ENCODE measurements at regions not wholly inside any gene's neighbourhood (a gene's known extent, or its start where the extent isn't known, plus 50 kb on each side); places are given as distances from the start of the nearest gene placed in this dataset.

- CTCF ChIA-PET = no interaction called here
- Histone ChIP-seq H3K4me3 (ENCODE audit: low read length) (no peak overlapping the region), H3K4me1 (ENCODE audit: insufficient read depth, low read length) (peaks cover 3% of the 10 kb centered on the region), H3K27me3 (ENCODE audit: insufficient read depth, low read length, poor library complexity, severe bottlenecking) (peaks cover 3% of the 10 kb centered on the region), H3K36me3 (ENCODE audit: insufficient read depth, low read length) (no peaks in the 10 kb centered on the region), H3K27ac (ENCODE audit: low read depth, low read length) (no peak overlapping the region), H3K9me3 (ENCODE audit: low read length) (no peaks in the 10 kb centered on the region)
- no peak for DNase-seq
- Mint-ChIP-seq H3K36me3 (no peaks in the 10 kb centered on the region), H3K27ac (no peak overlapping the region), H3K9me3 (no peaks in the 10 kb centered on the region), H3K27me3 (peaks cover 11 to 45% of the 10 kb centered on the region in 2 donors), H3K4me3 (no peak overlapping the region), H3K4me1 (peaks cover 0 to 4% (median 0%) of the 10 kb centered on the region in 3 donors)
- POLR2A ChIA-PET = no interaction called here
Observed at GRCh38 chr3:193775421-193776077, 182.5 kb downstream of the OPA1 start.

GRCh38 chr3:193776626-193777358 is 183.8 kb downstream of the OPA1 start:
- ChIA-PET CTCF (no interaction called here), POLR2A (no interaction called here)
- Histone ChIP-seq H3K36me3 (ENCODE audit: insufficient read depth, low read length) (no peaks in the 10 kb centered on the region), H3K4me1 (ENCODE audit: insufficient read depth, low read length) (peaks cover 3% of the 10 kb centered on the region), H3K4me3 (ENCODE audit: low read length) (no peak overlapping the region), H3K27me3 (ENCODE audit: insufficient read depth, low read length, poor library complexity, severe bottlenecking) (peaks cover 3% of the 10 kb centered on the region), H3K9me3 (ENCODE audit: low read length) (no peaks in the 10 kb centered on the region), H3K27ac (ENCODE audit: low read depth, low read length) (no peak overlapping the region)
- no peak overlapping the region for H3K27ac Mint-ChIP-seq
- no peak for DNase-seq
- H3K9me3 Mint-ChIP-seq = no peaks in the 10 kb centered on the region
- H3K27me3 Mint-ChIP-seq = peaks cover 11 to 53% of the 10 kb centered on the region in 2 donors
- no peaks in the 10 kb centered on the region for H3K36me3 Mint-ChIP-seq
- H3K4me3 Mint-ChIP-seq = no peak overlapping the region
- peaks cover 0 to 4% (median 0%) of the 10 kb centered on the region in 3 donors for H3K4me1 Mint-ChIP-seq

- peaks cover 11 to 57% of the 10 kb centered on the region in 2 donors for H3K27me3 Mint-ChIP-seq
- peaks cover 3% of the 10 kb centered on the region for H3K27me3 ChIP-seq (ENCODE audit: insufficient read depth, low read length, poor library complexity, severe bottlenecking)
- H3K27ac ChIP-seq (ENCODE audit: low read depth, low read length) = no peak overlapping the region
- no peaks in the 10 kb centered on the region for H3K9me3 Mint-ChIP-seq
- ChIA-PET POLR2A (no interaction called here), CTCF (no interaction called here)
- H3K4me1 ChIP-seq (ENCODE audit: insufficient read depth, low read length) = peaks cover 3% of the 10 kb centered on the region
- H3K9me3 ChIP-seq (ENCODE audit: low read length) = no peaks in the 10 kb centered on the region
- no peaks in the 10 kb centered on the region for H3K36me3 Mint-ChIP-seq
- H3K36me3 ChIP-seq (ENCODE audit: insufficient read depth, low read length) = no peaks in the 10 kb centered on the region
- H3K4me3 ChIP-seq (ENCODE audit: low read length) = no peak overlapping the region
- no peak for DNase-seq
- no peak overlapping the region for H3K27ac Mint-ChIP-seq
- H3K4me3 Mint-ChIP-seq = no peak overlapping the region
- H3K4me1 Mint-ChIP-seq = peaks cover 0 to 4% (median 0%) of the 10 kb centered on the region in 3 donors
Observed at GRCh38 chr3:193777524-193777923, 184.5 kb downstream of the OPA1 start.

- H3K4me3 ChIP-seq (ENCODE audit: low read length) = no peak overlapping the region
- CTCF ChIA-PET = interaction anchor here (3.8 kb wide), 1 partner anchor 538 kb away, joined by 22 read pairs; no protein-coding TSS in a partner anchor
- Mint-ChIP-seq H3K27me3 (peaks cover 14 to 55% of the 10 kb centered on the region in 2 donors), H3K36me3 (no peaks in the 10 kb centered on the region), H3K4me1 (peaks cover 0 to 4% (median 0%) of the 10 kb centered on the region in 3 donors), H3K4me3 (no peak overlapping the region), H3K27ac (no peak overlapping the region), H3K9me3 (no peaks in the 10 kb centered on the region)
- H3K4me1 ChIP-seq (ENCODE audit: insufficient read depth, low read length) = peaks cover 3% of the 10 kb centered on the region
- DNase-seq = no peak
- no peaks in the 10 kb centered on the region for H3K9me3 ChIP-seq (ENCODE audit: low read length)
- H3K27me3 ChIP-seq (ENCODE audit: insufficient read depth, low read length, poor library complexity, severe bottlenecking) = peaks cover 3% of the 10 kb centered on the region
- no peaks in the 10 kb centered on the region for H3K36me3 ChIP-seq (ENCODE audit: insufficient read depth, low read length)
- no peak overlapping the region for H3K27ac ChIP-seq (ENCODE audit: low read depth, low read length)
- POLR2A ChIA-PET = no interaction called here
Observed at GRCh38 chr3:193778676-193779075, 185.7 kb downstream of the OPA1 start.

- H3K36me3 ChIP-seq (ENCODE audit: insufficient read depth, low read length) = no peaks in the 10 kb centered on the region
- ChIA-PET CTCF (interaction anchor here (3.8 kb wide), 1 partner anchor 537 kb away, joined by 22 read pairs; no protein-coding TSS in a partner anchor), POLR2A (no interaction called here)
- peaks cover 3% of the 10 kb centered on the region for H3K27me3 ChIP-seq (ENCODE audit: insufficient read depth, low read length, poor library complexity, severe bottlenecking)
- no peak overlapping the region for H3K27ac Mint-ChIP-seq
- no peak overlapping the region for H3K4me3 Mint-ChIP-seq
- no peaks in the 10 kb centered on the region for H3K9me3 ChIP-seq (ENCODE audit: low read length)
- H3K36me3 Mint-ChIP-seq = no peaks in the 10 kb centered on the region
- H3K4me1 ChIP-seq (ENCODE audit: insufficient read depth, low read length) = peaks cover 3% of the 10 kb centered on the region
- no peak overlapping the region for H3K4me3 ChIP-seq (ENCODE audit: low read length)
- no peak overlapping the region for H3K27ac ChIP-seq (ENCODE audit: low read depth, low read length)
- H3K9me3 Mint-ChIP-seq = no peaks in the 10 kb centered on the region
- H3K27me3 Mint-ChIP-seq = peaks cover 13 to 51% of the 10 kb centered on the region in 2 donors
- no peak for DNase-seq
- H3K4me1 Mint-ChIP-seq = peaks cover 0 to 4% (median 0%) of the 10 kb centered on the region in 3 donors
Observed at GRCh38 chr3:193779933-193780332, 186.9 kb downstream of the OPA1 start.

- peaks cover 13 to 51% of the 10 kb centered on the region in 2 donors for H3K27me3 Mint-ChIP-seq
- POLR2A ChIA-PET = no interaction called here
- no peaks in the 10 kb centered on the region for H3K9me3 Mint-ChIP-seq
Observed at GRCh38 chr3:193780397-193780796, 187.4 kb downstream of the OPA1 start.

GRCh38 chr3:193780810-193781478 is 187.9 kb downstream of the OPA1 start:
- CTCF ChIA-PET = interaction anchor here (1.7 to 3.8 kb wide), 2 partner anchors 357 to 536 kb away, joined by 4 to 22 read pairs; no protein-coding TSS in a partner anchor
- no peaks in the 10 kb centered on the region for H3K36me3 ChIP-seq (ENCODE audit: insufficient read depth, low read length)
- peaks cover 0 to 4% (median 0%) of the 10 kb centered on the region in 3 donors for H3K4me1 Mint-ChIP-seq
- H3K4me3 Mint-ChIP-seq = no peak overlapping the region
- H3K4me3 ChIP-seq (ENCODE audit: low read length) = no peak overlapping the region
- POLR2A ChIA-PET = no interaction called here
- no peak overlapping the region for H3K27ac ChIP-seq (ENCODE audit: low read depth, low read length)
- H3K4me1 ChIP-seq (ENCODE audit: insufficient read depth, low read length) = peaks cover 3% of the 10 kb centered on the region
- no peak for DNase-seq
- no peaks in the 10 kb centered on the region for H3K9me3 ChIP-seq (ENCODE audit: low read length)
- no peaks in the 10 kb centered on the region for H3K36me3 Mint-ChIP-seq
- H3K27me3 Mint-ChIP-seq = peaks cover 11 to 48% of the 10 kb centered on the region in 2 donors
- H3K27me3 ChIP-seq (ENCODE audit: insufficient read depth, low read length, poor library complexity, severe bottlenecking) = peaks cover 3% of the 10 kb centered on the region
- no peaks in the 10 kb centered on the region for H3K9me3 Mint-ChIP-seq
- peak overlapping the region in 1 of 8 donors; percentile 85 for H3K27ac Mint-ChIP-seq

More at GRCh38 chr3:193780397-193780796, 187.4 kb downstream of the OPA1 start:
- Mint-ChIP-seq H3K27ac (peak overlapping the region in 2 of 8 donors; percentile 28 to 85), H3K36me3 (no peaks in the 10 kb centered on the region), H3K4me3 (no peak overlapping the region), H3K4me1 (peaks cover 0 to 4% (median 0%) of the 10 kb centered on the region in 3 donors)
- DNase-seq = no peak
- peaks cover 3% of the 10 kb centered on the region for H3K27me3 ChIP-seq (ENCODE audit: insufficient read depth, low read length, poor library complexity, severe bottlenecking)
- H3K4me3 ChIP-seq (ENCODE audit: low read length) = no peak overlapping the region
- H3K27ac ChIP-seq (ENCODE audit: low read depth, low read length) = no peak overlapping the region
- H3K36me3 ChIP-seq (ENCODE audit: insufficient read depth, low read length) = no peaks in the 10 kb centered on the region
- CTCF ChIA-PET = interaction anchor here (1.7 to 3.8 kb wide), 2 partner anchors 357 to 536 kb away, joined by 4 to 22 read pairs; no protein-coding TSS in a partner anchor
- no peaks in the 10 kb centered on the region for H3K9me3 ChIP-seq (ENCODE audit: low read length)
- H3K4me1 ChIP-seq (ENCODE audit: insufficient read depth, low read length) = peaks cover 3% of the 10 kb centered on the region

- Histone ChIP-seq H3K9me3 (ENCODE audit: low read length) (no peaks in the 10 kb centered on the region), H3K4me1 (ENCODE audit: insufficient read depth, low read length) (no peaks in the 10 kb centered on the region), H3K36me3 (ENCODE audit: insufficient read depth, low read length) (no peaks in the 10 kb centered on the region), H3K27ac (ENCODE audit: low read depth, low read length) (no peak overlapping the region), H3K27me3 (ENCODE audit: insufficient read depth, low read length, poor library complexity, severe bottlenecking) (peaks cover 3% of the 10 kb centered on the region), H3K4me3 (ENCODE audit: low read length) (no peak overlapping the region)
- DNase-seq = no peak
- Mint-ChIP-seq H3K27me3 (peaks cover 11 to 46% of the 10 kb centered on the region in 2 donors), H3K9me3 (no peaks in the 10 kb centered on the region), H3K27ac (no peak overlapping the region), H3K36me3 (no peaks in the 10 kb centered on the region), H3K4me1 (no peaks in the 10 kb centered on the region), H3K4me3 (no peak overlapping the region)
- ChIA-PET CTCF (no interaction called here), POLR2A (no interaction called here)
Observed at GRCh38 chr3:193782276-193782647, 189.3 kb downstream of the OPA1 start.

All from CD8-positive, alpha-beta memory T cell (primary cell).